ENCODE measurements at regions not wholly inside any gene's neighbourhood (a gene's known extent, or its start where the extent isn't known, plus 50 kb on each side); places are given as distances from the start of the nearest gene placed in this dataset.

DNA sequence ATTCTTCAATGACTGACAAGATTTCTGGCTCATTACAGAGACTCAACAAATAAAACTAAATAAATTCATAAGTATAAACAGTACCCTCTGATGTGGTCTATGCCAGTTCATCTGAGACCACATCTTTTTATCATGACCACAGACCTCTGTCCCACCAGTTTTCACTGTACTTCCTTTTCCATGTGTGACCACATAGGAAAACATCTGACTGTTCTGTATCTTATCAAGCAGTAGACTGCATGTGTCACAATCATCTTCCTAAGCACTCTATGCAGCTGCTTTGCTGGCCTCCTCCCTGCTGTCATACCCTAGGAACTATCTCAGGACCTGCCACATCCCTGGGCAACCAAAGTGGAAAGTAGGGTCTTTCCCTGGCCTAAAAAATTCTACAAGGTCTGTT, 205.0 kb upstream of the ZNF462 start:
- DNase-seq (ENCODE audit: low read depth, low spot score), result no peak
- TF ChIP-seq, protein P1, sequence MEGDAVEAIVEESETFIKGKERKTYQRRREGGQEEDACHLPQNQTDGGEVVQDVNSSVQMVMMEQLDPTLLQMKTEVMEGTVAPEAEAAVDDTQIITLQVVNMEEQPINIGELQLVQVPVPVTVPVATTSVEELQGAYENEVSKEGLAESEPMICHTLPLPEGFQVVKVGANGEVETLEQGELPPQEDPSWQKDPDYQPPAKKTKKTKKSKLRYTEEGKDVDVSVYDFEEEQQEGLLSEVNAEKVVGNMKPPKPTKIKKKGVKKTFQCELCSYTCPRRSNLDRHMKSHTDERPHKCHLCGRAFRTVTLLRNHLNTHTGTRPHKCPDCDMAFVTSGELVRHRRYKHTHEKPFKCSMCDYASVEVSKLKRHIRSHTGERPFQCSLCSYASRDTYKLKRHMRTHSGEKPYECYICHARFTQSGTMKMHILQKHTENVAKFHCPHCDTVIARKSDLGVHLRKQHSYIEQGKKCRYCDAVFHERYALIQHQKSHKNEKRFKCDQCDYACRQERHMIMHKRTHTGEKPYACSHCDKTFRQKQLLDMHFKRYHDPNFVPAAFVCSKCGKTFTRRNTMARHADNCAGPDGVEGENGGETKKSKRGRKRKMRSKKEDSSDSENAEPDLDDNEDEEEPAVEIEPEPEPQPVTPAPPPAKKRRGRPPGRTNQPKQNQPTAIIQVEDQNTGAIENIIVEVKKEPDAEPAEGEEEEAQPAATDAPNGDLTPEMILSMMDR (IDR thresholded peaks at IDR 0.05; ENCODE audit: low read depth, low read length), result no peak
- no peak overlapping the region for H3K4me3 ChIP-seq (ENCODE audit: low read depth, low read length)
- in situ Hi-C loops (cut with HindIII; ENCODE audit: low sequenced_read_pairs), result no loop called here

DNA sequence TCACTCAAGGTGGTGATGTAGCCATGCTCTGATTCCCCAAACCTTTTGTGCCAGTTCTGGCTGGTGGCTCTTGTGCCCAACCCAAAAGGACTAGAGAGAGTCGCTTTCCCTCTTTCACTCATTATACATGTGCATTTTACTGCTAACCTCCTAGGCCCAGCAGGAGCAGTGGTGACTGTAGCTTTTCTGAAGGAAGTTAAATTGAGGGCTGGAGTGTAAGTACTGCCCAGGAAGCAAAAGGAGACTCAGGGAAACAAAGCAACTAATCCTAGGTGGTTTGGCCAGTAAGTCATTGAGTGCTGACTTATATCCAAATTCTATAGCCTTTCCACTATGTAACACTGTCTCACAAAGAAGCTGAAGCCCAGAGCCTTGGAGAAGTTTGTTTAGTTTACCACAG, 194.4 kb upstream of the ZNF462 start:
- TF ChIP-seq, protein P1 (IDR thresholded peaks at IDR 0.05; ENCODE audit: low read depth, low read length), result no peak
- in situ Hi-C loops (cut with HindIII; ENCODE audit: low sequenced_read_pairs), result no loop called here
- H3K4me3 ChIP-seq (ENCODE audit: low read depth, low read length), result no peak overlapping the region
- no peak for DNase-seq (ENCODE audit: low read depth, low spot score)

DNA sequence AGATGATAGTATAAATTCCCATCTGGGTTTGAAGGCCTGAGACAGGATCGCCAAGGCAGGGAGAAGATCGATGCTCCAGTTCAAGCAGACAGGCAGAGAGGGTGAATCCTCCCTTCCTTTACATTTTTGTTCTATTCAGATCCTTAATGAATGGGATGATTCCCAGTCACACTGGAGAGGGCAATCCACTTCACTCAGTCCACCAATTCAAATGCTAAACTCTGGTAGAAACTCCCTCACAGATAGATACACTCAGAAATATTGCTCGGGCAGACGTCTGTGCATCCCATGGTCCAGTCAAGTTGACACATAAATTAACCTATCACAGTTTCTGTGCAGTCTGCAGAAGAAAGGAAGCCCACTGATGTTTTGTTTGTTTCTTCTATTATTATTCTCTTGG, 193.1 kb upstream of the ZNF462 start:
- in situ Hi-C loops (cut with HindIII; ENCODE audit: low sequenced_read_pairs), result no loop called here
- no peak overlapping the region for H3K4me3 ChIP-seq (ENCODE audit: low read depth, low read length)
- TF ChIP-seq, protein P1 (IDR thresholded peaks at IDR 0.05; ENCODE audit: low read depth, low read length), result no peak
- no peak for DNase-seq (ENCODE audit: low read depth, low spot score)

DNA sequence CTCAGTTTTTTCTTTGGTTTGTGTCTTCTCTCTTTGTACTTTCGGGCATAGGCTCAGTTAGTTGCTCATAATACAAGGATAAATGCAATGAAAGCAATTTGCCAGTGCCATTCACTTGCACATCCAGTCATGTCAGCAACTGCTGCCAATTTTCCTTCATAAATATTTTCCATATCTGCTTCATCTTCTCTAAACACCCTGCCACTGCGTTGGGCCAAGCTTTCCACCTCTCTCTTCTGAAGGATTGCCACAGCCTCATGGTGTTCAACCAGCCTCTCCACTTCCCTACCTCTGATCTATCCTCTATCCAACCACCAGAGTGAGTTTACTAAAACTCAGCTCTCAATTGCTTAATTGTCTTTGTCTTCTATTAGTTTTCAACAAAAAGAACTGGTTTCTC, 192.5 kb upstream of the ZNF462 start:
- TF ChIP-seq, protein P1 (IDR thresholded peaks at IDR 0.05; ENCODE audit: low read depth, low read length), result no peak
- in situ Hi-C loops (cut with HindIII; ENCODE audit: low sequenced_read_pairs), result no loop called here
- no peak overlapping the region for H3K4me3 ChIP-seq (ENCODE audit: low read depth, low read length)
- no peak for DNase-seq (ENCODE audit: low read depth, low spot score)

DNA sequence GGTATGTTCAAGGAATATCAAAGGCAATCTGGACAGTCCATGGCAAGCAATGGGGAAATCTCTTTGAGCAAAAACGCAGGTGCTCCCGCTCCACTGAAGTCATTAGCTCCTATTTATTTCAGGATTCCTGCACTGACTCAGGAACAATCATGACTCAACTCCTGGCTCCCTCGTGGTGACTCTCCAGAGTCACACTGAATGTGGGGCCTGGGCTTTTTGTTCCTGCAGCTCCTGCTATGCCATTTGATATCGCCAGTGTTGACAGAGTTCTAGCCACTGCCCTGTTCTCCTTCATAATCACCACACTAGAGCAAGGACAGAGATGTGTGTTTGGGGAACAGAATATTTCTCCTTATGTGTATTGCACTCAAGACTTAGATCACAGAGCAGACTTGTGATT, 187.2 kb upstream of the ZNF462 start:
- TF ChIP-seq, protein P1 (IDR thresholded peaks at IDR 0.05; ENCODE audit: low read depth, low read length), result no peak
- in situ Hi-C loops (cut with HindIII; ENCODE audit: low sequenced_read_pairs), result no loop called here
- H3K4me3 ChIP-seq (ENCODE audit: low read depth, low read length), result no peak overlapping the region
- DNase-seq (ENCODE audit: low read depth, low spot score), result no peak

DNA sequence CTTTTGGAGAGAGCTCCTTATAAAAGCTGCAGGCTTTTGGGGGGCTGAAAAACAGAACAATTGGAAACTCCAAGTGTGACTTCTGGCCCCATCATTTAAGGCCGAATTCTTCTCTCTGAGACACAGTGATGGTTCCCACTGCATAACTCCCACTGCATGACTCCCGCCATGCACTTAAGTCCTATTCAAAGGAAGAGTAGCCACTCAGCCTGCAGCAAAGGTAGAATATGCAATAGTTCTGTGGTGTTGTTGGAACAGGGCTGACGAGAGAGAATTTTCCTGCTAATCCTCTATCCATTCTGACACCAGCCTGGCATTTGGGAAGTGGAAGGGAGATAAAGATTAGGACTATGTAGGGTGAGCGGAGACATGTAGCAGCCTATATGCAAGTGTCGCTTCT, 185.6 kb upstream of the ZNF462 start:
- no peak for DNase-seq (ENCODE audit: low read depth, low spot score)
- TF ChIP-seq, protein P1 (IDR thresholded peaks at IDR 0.05; ENCODE audit: low read depth, low read length), result no peak
- in situ Hi-C loops (cut with HindIII; ENCODE audit: low sequenced_read_pairs), result no loop called here
- no peak overlapping the region for H3K4me3 ChIP-seq (ENCODE audit: low read depth, low read length)

DNA sequence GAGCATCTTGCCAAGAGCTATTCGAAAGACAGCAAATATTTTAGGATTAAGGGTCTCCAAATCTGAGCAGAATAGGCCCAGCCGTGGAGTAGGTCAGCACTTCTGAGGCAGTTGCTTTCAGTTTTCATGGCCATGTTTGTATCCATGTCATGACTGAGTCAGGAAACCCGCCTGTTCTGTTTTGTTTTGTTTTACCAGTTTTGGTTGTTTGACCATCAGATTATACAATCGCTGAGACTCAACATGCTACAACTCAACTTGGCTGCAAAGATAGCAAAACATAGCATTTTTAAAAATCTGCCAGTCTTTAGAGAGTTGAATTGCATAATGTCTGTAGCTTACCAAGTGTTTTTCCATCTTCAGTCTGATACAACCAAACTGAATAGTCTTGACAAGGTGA, 185.1 kb upstream of the ZNF462 start:
- in situ Hi-C loops (cut with HindIII; ENCODE audit: low sequenced_read_pairs), result no loop called here
- TF ChIP-seq, protein P1 (IDR thresholded peaks at IDR 0.05; ENCODE audit: low read depth, low read length), result no peak
- DNase-seq (ENCODE audit: low read depth, low spot score), result no peak
- H3K4me3 ChIP-seq (ENCODE audit: low read depth, low read length), result no peak overlapping the region

Data from astrocyte of the spinal cord (primary cell).